ENCODE measurements at regions not wholly inside any gene's neighbourhood (a gene's known extent, or its start where the extent isn't known, plus 50 kb on each side); places are given as distances from the start of the nearest gene placed in this dataset.

GRCh38 chr7:80372415-80372814 lies 139.4 kb downstream of the GNAT3 start:
- TF ChIP-seq CTCF (conservative IDR thresholded peaks at IDR 0.05) = no peak
- TF ChIP-seq EZH2 (IDR thresholded peaks at IDR 0.05; ENCODE audit: low read depth) = no peak

All from PC-9 (cell line).